NOMO-1 treated with dmso at 0.1 percent for 144 hours (cell line): ENCODE measurements at regions not wholly inside any gene's neighbourhood (a gene's known extent, or its start where the extent isn't known, plus 50 kb on each side); places are given as distances from the start of the nearest gene placed in this dataset.

ENCODE experiments used
- DNase-seq: peaks from one replicate; lab custom pipeline; 2025; ENCODE audit not compliant: unreplicated experiment; lab: John Stamatoyannopoulos, UW

GRCh38 chr11:69429716-69430491 is 51.6 kb upstream of the LINC01488 start:
- DNase-seq, result no peak

GRCh38 chr11:69430566-69430965 is 50.9 kb upstream of the LINC01488 start:
- DNase-seq, result no peak

GRCh38 chr11:69431136-69431535 is 50.3 kb upstream of the LINC01488 start:
- no peak for DNase-seq
